DLD1 (cell line): ENCODE measurements at regions not wholly inside any gene's neighbourhood (a gene's known extent, or its start where the extent isn't known, plus 50 kb on each side); places are given as distances from the start of the nearest gene placed in this dataset.
"Not testable (repeated sequence)": the region's sequence is repeated elsewhere in the genome, so short reads cannot be mapped to it uniquely, and the experiment has no call there.

Source experiments
- in situ Hi-C: cut with HindIII; loops from 2 replicates; pipeline ENCODE4 v1.10.0; 2017; ENCODE audit warnings: low sequenced_read_pairs

DNA sequence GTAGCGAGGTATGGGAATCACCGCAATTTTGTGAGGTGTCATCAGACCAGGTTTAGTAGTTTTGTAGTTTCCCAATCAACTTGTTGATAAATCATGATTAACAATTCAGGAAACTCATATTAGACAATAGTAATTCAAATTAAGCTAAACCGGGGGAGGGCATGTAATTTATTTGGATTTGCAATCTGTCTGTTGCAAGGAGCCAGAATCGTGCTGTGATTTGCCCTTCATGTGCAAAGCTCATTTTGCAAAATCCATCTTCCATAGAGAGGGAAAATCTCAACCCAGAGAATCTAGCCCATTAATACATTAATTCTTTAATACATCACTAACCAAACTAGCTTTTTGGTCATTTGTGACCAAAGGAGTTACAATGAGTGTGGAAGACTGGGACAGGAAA is 164.7 kb upstream of the TRPM3 start:
- in situ Hi-C loops, result no loop called here

- in situ Hi-C loops, result no loop called here
Measured at GRCh38 chr9:71285191-71285656, 163.8 kb upstream of the TRPM3 start.

- in situ Hi-C loops, result not testable (repeated sequence)
Measured at GRCh38 chr9:71282116-71282515, 160.7 kb upstream of the TRPM3 start.

- in situ Hi-C loops, result no loop called here
Measured at GRCh38 chr9:71279151-71279739, 157.8 kb upstream of the TRPM3 start.

GRCh38 chr9:71273613-71274012 is 152.2 kb upstream of the TRPM3 start:
- in situ Hi-C loops, result no loop called here

DNA sequence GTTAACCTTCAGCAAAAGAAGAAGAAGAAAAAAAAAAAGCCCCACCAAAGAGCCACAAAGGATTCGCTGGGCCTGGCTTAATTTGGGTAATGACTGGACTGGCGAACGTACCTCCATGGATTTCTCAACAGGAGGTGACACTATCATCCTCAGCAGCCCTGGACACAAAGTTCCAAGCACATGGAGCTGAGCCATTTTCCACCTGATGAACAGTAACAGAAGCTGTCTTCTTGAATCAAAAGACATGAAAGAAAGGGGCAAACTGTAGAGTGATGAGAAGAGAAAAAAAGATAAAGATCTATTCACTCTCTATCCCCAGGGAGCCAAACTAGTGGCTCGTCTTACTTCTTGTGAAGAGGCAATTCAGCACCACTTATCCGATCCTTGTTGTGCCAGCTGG is 150.2 kb upstream of the TRPM3 start:
- in situ Hi-C loops, result no loop called here

DNA sequence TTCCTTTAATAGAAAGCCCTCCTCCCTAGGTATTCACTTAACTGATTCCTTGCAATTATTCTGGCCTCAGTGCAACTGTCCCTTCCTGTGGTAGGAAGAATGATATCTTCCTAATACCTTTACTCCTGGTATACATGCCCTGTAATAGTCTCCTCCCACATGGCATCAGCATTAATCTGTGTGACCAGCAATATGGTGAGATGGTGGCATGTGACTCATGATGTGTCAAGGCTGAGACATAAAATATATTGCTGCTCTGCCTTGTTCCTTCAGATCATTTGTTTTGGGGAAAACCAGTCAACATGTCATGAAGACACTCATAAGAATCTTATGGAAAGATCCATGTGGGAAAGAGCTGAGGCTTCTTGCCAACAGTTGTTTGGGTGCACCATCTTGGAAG is 149.1 kb upstream of the TRPM3 start:
- in situ Hi-C loops, result no loop called here

GRCh38 chr9:71269859-71270258 is 148.4 kb upstream of the TRPM3 start:
- in situ Hi-C loops, result no loop called here

DNA sequence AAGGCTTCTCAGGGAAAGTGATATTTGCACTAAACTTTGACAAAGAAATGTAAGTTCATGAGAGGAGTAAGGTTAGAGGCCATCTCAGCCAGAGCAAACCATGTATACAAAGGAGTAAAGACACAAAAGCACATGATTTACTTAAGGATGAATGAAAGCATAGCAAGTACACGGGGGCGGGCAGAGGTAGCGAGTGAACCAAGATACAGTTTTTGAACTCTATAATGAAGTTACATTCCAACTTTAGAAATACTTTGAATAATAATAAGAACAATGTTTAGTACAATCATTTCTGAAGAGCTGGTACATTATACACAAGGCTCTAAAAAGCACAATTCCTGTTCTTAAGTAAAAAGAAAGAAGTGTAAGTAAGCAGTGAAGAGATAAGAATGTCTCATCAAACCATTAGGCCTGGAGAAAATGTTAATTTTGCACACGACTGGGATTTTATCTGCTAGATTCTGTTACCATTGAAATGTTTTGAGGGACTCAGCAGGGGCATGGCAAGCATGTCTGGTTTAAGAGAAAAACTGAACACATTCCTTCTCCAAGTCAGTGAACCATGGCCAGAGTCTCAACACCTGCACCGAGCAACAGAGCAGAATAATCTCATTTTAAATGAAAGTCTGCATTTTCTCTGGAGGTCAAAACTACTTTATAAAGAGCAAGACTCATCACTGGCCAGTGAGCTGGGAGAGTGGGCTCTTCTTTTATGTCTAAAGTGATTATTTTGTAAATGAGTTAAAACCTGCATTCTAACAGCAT is 147.6 kb upstream of the TRPM3 start:
- in situ Hi-C loops, result no loop called here

- in situ Hi-C loops, result no loop called here
Measured at GRCh38 chr9:71263451-71263850, 142.0 kb upstream of the TRPM3 start.

- in situ Hi-C loops, result not testable (repeated sequence)
Measured at GRCh38 chr9:71260419-71260818, 139.0 kb upstream of the TRPM3 start.

GRCh38 chr9:71254592-71255277 is 133.3 kb upstream of the TRPM3 start:
- in situ Hi-C loops, result no loop called here

DNA sequence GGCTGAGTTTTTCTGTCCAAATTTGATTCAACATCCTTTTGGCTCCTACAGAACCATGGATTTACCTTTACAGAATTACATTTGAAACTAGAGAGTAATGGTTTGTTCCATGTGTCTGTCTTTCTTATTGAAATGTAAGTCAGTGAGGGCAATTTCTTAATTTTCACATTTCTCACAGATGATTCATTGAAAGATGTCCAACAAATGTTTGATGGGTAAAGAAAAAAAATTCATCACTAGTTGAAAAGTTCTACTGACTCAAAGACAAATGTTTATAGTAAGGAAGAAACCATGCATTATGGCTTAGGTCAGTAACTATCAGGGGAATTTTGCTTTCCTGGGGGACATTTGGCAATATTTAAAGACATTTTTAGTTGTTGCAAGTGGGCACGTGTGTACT is 131.6 kb upstream of the TRPM3 start:
- in situ Hi-C loops, result no loop called here

DNA sequence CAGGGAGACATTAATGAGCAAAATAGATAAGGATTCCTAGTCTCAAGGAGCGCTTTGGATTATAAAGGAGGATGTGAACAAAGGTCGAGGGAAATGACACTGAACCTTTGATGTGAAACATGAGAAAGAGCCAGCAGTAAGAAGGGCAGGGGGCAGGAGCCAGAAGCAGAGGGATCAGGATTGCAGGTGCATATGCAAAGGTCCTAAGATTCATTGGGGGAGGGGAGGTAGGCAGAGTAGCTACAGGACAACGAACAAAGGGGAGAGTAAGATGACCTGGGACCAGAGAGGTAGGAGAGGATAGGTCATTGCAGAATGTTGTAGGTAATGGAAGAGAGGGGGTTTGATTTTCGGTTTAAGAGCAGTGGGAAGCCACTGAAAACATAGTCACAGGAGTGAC is 129.2 kb upstream of the TRPM3 start:
- in situ Hi-C loops, result no loop called here

DNA sequence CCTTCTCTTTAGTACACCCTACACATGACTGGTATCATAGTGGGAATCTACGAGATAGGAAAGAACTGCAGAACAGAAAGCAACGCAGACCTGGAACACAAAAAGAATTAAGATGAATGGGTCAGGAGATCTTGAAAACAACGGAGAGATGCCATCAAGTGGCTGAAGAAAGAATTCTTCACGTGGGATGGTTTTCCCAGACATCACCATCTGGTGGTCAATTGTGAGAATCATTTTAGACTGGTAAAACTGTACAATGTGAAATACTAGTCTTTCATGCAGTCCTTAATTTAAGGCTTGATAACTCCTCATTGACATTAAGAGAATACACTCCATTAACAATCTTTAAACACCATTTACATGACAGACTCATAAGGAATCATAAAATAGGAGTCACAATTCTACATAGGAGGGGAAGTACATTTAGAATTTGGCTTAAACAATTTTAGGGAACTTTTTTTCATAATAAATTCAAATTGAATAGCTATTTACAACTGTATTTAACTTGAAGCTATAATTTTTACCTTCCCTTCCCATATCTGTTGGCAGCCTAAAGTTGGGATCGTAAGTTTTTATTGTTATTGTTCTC is 128.4 kb upstream of the TRPM3 start:
- in situ Hi-C loops, result no loop called here

- in situ Hi-C loops, result no loop called here
Measured at GRCh38 chr9:71245651-71246050, 124.2 kb upstream of the TRPM3 start.

DNA sequence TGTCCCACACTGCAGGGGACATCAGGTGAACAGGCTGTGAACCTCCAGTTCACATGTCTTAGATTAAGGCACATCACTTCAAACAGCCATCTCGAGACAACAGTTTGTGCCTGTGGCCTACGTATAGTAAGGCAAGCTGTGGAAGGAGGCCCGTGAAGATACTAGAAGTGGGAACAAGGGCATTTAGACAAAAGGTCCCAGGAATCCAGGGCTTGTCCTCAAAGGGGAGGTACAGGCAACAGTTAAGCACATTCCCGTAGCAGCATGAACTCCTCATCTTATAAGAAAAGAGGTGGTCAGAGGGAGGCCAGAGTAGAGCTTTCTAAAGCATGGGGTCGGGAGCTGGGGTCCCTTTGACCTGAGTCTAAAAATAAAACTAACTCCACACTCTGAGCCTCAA is 122.5 kb upstream of the TRPM3 start:
- in situ Hi-C loops, result no loop called here

- in situ Hi-C loops, result no loop called here
Measured at GRCh38 chr9:71242081-71242480, 120.7 kb upstream of the TRPM3 start.

DNA sequence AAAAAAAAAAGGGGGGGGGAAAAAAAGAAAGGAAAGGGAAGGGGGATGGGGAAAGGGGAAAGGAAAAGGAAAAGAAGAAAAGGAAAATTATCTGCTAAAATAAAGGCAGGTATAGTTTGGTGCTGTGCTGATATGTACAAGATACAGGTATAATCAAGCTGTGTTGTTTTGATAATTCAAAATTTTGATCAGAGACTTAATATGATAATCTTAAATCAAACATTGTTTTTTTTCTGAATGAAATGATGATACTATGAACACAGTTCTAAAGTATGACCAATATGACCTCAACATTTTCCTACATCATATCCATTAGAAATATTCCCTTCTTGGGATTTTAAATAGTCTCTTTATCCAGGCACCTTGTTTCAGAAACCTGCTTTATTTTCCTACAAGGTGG is 115.6 kb upstream of the TRPM3 start:
- in situ Hi-C loops, result no loop called here

DNA sequence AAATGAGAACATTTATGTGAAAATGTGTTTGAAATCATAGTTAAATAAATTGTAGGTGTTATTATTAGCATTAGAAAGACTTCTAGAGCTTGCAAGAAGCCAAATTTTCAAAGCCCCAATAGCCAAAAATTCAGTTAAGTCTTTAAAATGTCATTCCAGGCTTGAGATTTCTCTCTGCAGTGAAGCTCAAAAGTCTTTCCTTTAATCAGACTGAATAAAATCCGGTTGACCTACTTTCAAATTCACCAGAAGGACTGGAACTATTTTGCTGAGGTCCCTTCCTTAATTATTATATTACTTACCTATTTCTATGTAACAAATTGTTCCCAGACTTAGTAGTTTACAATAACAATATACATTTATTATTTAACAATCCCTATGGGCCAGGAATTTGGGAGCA is 112.2 kb upstream of the TRPM3 start:
- in situ Hi-C loops, result no loop called here

DNA sequence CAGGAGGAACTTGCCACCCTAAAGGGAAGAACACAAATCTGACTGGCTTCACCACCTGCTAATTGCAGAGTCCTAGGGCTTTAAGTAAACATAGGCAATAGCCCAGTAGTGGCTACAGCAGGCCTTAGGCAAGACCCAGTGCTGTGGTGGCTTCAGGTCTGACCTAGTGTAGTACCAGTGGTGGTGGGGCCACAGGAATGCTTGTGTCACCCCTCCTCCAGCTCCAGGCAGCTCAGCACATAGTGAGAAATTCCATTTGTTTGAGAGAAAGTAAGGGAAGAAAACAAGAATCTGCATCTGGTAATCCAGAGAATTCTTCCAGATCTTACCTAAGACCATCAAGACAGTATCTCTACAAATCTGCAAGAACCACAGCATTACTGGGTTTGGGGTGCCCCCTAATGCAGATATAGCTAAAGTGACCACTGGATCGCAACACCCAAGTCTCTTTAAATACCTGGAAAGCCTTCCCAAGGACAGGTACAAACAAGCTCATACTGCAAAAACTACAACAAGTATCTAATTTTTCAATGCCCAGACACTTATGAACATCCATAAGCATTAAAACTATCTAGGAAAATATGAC is 102.6 kb upstream of the TRPM3 start:
- in situ Hi-C loops, result no loop called here
